ENCODE measurements at regions not wholly inside any gene's neighbourhood (a gene's known extent, or its start where the extent isn't known, plus 50 kb on each side); places are given as distances from the start of the nearest gene placed in this dataset.

DNA sequence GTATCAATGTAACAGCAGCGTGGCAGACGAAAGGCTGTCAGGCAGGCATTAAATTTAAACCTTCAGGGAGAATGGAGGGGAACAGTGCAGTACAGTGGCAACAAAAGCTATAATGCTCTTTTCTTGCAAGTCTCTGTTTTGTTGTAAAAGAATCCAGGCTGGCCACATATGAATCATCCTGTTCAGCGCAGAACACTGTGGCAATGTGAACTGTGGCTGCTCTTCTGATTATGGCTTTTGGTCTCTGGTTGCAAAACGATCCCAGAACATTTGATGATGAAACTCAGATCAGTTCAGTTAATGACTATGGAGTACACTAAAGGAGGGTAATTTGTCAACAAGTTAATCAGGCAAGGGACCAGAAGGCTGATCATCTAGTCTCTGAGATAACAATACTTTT lies 219.7 kb upstream of the SGO1 start:
- ChIA-PET CTCF (no interaction called here), POLR2A (ENCODE audit: low non-redundant PET) (no interaction called here)
- Histone ChIP-seq H3K9me3 (ENCODE audit: low read depth, low read length, poor library complexity, severe bottlenecking) (no peaks in the 10 kb centered on the region), H3K27me3 (replicated peaks; ENCODE audit: insufficient read depth, low read depth, low read length, poor library complexity) (no peaks in the 10 kb centered on the region), H3K4me1 (ENCODE audit: insufficient read depth, low read length, poor library complexity, severe bottlenecking) (no peaks in the 10 kb centered on the region), H3K27ac (ENCODE audit: low read depth, low read length, poor library complexity, severe bottlenecking) (no peak overlapping the region), H3K4me3 (ENCODE audit: low read depth, low read length, poor library complexity, severe bottlenecking) (no peak overlapping the region), H3K36me3 (ENCODE audit: insufficient read depth, low read length, poor library complexity, severe bottlenecking) (no peaks in the 10 kb centered on the region)
- no peak for TF ChIP-seq EZH2 (IDR thresholded peaks at IDR 0.05; ENCODE audit: borderline replicate concordance, low read depth, low read length, poor library complexity, severe bottlenecking)
- TF ChIP-seq, protein P1, sequence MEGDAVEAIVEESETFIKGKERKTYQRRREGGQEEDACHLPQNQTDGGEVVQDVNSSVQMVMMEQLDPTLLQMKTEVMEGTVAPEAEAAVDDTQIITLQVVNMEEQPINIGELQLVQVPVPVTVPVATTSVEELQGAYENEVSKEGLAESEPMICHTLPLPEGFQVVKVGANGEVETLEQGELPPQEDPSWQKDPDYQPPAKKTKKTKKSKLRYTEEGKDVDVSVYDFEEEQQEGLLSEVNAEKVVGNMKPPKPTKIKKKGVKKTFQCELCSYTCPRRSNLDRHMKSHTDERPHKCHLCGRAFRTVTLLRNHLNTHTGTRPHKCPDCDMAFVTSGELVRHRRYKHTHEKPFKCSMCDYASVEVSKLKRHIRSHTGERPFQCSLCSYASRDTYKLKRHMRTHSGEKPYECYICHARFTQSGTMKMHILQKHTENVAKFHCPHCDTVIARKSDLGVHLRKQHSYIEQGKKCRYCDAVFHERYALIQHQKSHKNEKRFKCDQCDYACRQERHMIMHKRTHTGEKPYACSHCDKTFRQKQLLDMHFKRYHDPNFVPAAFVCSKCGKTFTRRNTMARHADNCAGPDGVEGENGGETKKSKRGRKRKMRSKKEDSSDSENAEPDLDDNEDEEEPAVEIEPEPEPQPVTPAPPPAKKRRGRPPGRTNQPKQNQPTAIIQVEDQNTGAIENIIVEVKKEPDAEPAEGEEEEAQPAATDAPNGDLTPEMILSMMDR (conservative IDR thresholded peaks at IDR 0.05; ENCODE audit: low read depth, low read length) = no peak
- no peak for DNase-seq (ENCODE audit: low spot score)
- no TSS peak for BruUV-seq (replicated peaks)
- intact Hi-C loops (cut with micrococcal nuclease; ENCODE audit: unreplicated experiment) = no loop called here

- H3K27ac ChIP-seq (ENCODE audit: low read depth, low read length, poor library complexity, severe bottlenecking) = no peak overlapping the region
- H3K36me3 ChIP-seq (ENCODE audit: insufficient read depth, low read length, poor library complexity, severe bottlenecking) = no peaks in the 10 kb centered on the region
- H3K4me1 ChIP-seq (ENCODE audit: insufficient read depth, low read length, poor library complexity, severe bottlenecking) = no peaks in the 10 kb centered on the region
- H3K27me3 ChIP-seq (replicated peaks; ENCODE audit: insufficient read depth, low read depth, low read length, poor library complexity) = no peaks in the 10 kb centered on the region
- no peaks in the 10 kb centered on the region for H3K9me3 ChIP-seq (ENCODE audit: low read depth, low read length, poor library complexity, severe bottlenecking)
- no TSS peak for BruUV-seq (replicated peaks)
- intact Hi-C loops (cut with micrococcal nuclease; ENCODE audit: unreplicated experiment) = no loop called here
- ChIA-PET POLR2A (ENCODE audit: low non-redundant PET) (no interaction called here), CTCF (no interaction called here)
- no peak for DNase-seq (ENCODE audit: low spot score)
- H3K4me3 ChIP-seq (ENCODE audit: low read depth, low read length, poor library complexity, severe bottlenecking) = no peak overlapping the region
- no peak for TF ChIP-seq EZH2 (IDR thresholded peaks at IDR 0.05; ENCODE audit: borderline replicate concordance, low read depth, low read length, poor library complexity, severe bottlenecking)
- TF ChIP-seq, protein P1 (conservative IDR thresholded peaks at IDR 0.05; ENCODE audit: low read depth, low read length) = no peak
Observed at GRCh38 chr3:20405231-20405630, 219.2 kb upstream of the SGO1 start.

- no peaks in the 10 kb centered on the region for H3K27me3 ChIP-seq (replicated peaks; ENCODE audit: insufficient read depth, low read depth, low read length, poor library complexity)
- no peak overlapping the region for H3K27ac ChIP-seq (ENCODE audit: low read depth, low read length, poor library complexity, severe bottlenecking)
- no peaks in the 10 kb centered on the region for H3K9me3 ChIP-seq (ENCODE audit: low read depth, low read length, poor library complexity, severe bottlenecking)
- H3K4me1 ChIP-seq (ENCODE audit: insufficient read depth, low read length, poor library complexity, severe bottlenecking) = no peaks in the 10 kb centered on the region
- H3K36me3 ChIP-seq (ENCODE audit: insufficient read depth, low read length, poor library complexity, severe bottlenecking) = no peaks in the 10 kb centered on the region
- ChIA-PET POLR2A (ENCODE audit: low non-redundant PET) (no interaction called here), CTCF (no interaction called here)
- TF ChIP-seq, protein P1 (conservative IDR thresholded peaks at IDR 0.05; ENCODE audit: low read depth, low read length) = no peak
- no peak for TF ChIP-seq EZH2 (IDR thresholded peaks at IDR 0.05; ENCODE audit: borderline replicate concordance, low read depth, low read length, poor library complexity, severe bottlenecking)
- no peak for DNase-seq (ENCODE audit: low spot score)
- BruUV-seq (replicated peaks) = no TSS peak
- intact Hi-C loops (cut with micrococcal nuclease; ENCODE audit: unreplicated experiment) = loop anchor here (5.0 kb wide), 1 partner anchor 262 kb away; no protein-coding TSS in a partner anchor
- H3K4me3 ChIP-seq (ENCODE audit: low read depth, low read length, poor library complexity, severe bottlenecking) = no peak overlapping the region
Observed at GRCh38 chr3:20404741-20405100, 218.7 kb upstream of the SGO1 start.

All from A673 (cell line).